ENCODE measurements at regions not wholly inside any gene's neighbourhood (a gene's known extent, or its start where the extent isn't known, plus 50 kb on each side); places are given as distances from the start of the nearest gene placed in this dataset.

DNA sequence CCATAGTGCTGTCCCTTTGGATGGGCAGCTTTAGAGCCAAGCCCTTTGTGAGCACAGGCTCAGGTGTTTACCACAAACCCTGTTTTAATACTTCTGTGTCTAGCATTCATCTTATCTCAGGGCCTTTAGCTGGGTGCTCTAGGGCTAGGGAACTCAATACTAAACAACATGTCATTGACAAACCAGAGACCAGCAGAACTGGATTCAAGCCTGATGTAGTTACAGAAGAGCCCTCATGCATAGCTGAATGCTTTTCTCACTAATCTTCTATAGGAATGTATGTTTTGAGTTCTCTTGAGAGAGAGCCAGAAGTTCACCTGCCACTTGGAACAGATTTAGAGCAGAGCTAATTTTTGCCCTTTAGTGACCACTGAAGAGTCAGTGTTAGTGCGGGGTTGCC is 142.6 kb downstream of the DCK start (continued):
- no peak for TF ChIP-seq IRF2 (CRISPR knock-in tag; IDR thresholded peaks at IDR 0.05; ENCODE audit: borderline replicate concordance, low read depth)
- TF ChIP-seq, protein P1, sequence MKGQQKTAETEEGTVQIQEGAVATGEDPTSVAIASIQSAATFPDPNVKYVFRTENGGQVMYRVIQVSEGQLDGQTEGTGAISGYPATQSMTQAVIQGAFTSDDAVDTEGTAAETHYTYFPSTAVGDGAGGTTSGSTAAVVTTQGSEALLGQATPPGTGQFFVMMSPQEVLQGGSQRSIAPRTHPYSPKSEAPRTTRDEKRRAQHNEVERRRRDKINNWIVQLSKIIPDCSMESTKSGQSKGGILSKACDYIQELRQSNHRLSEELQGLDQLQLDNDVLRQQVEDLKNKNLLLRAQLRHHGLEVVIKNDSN (CRISPR knock-in tag; IDR thresholded peaks at IDR 0.05), result no peak

DNA sequence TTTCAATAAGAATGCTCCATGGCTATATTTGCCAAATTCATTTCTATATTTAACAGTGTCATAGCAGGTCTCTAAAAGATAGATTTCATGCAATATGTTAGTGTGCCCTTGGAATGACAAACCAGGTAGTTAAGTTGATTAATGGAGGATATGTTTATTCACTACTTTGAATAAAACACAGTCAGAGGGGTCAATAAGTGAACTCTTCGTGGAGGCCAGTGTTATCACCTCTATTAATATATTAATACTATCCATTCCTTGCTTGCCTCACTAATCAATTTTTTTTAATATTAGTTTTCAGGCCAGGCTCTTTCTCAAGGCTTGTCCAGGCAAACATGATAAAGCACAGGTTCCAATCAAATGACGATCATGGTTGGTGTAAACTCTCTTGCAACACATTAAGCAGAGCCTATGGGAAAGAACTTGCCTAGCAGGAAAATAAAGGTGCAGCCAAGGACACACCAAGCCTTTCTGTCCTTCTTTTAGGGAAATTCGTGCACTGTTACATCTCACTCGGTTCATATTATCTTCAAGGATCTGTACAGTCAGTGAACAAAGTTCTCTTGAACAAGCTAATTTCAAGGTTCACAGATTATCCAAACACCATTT is 144.7 kb downstream of the DCK start:
- ATAC-seq (no peak), DNase-seq (ENCODE audit: low spot score) (no peak)
- H3K27me3 Mint-ChIP-seq (ENCODE audit: low read depth), result no peaks in the 10 kb centered on the region
- TF ChIP-seq, protein P2, sequence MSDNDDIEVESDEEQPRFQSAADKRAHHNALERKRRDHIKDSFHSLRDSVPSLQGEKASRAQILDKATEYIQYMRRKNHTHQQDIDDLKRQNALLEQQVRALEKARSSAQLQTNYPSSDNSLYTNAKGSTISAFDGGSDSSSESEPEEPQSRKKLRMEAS (CRISPR knock-in tag; IDR thresholded peaks at IDR 0.05), result no peak
- no peak for TF ChIP-seq TEAD4 (CRISPR knock-in tag; IDR thresholded peaks at IDR 0.05)
- no peak for TF ChIP-seq OVOL2 (CRISPR knock-in tag; IDR thresholded peaks at IDR 0.05; ENCODE audit: borderline replicate concordance)
- TF ChIP-seq RORB (CRISPR knock-in tag; IDR thresholded peaks at IDR 0.05), result no peak
- TF ChIP-seq, protein P3, sequence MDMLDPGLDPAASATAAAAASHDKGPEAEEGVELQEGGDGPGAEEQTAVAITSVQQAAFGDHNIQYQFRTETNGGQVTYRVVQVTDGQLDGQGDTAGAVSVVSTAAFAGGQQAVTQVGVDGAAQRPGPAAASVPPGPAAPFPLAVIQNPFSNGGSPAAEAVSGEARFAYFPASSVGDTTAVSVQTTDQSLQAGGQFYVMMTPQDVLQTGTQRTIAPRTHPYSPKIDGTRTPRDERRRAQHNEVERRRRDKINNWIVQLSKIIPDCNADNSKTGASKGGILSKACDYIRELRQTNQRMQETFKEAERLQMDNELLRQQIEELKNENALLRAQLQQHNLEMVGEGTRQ (CRISPR knock-in tag; IDR thresholded peaks at IDR 0.05), result no peak
- TF ChIP-seq ZNF671 (CRISPR knock-in tag; IDR thresholded peaks at IDR 0.05), result no peak
- TF ChIP-seq, protein P4, sequence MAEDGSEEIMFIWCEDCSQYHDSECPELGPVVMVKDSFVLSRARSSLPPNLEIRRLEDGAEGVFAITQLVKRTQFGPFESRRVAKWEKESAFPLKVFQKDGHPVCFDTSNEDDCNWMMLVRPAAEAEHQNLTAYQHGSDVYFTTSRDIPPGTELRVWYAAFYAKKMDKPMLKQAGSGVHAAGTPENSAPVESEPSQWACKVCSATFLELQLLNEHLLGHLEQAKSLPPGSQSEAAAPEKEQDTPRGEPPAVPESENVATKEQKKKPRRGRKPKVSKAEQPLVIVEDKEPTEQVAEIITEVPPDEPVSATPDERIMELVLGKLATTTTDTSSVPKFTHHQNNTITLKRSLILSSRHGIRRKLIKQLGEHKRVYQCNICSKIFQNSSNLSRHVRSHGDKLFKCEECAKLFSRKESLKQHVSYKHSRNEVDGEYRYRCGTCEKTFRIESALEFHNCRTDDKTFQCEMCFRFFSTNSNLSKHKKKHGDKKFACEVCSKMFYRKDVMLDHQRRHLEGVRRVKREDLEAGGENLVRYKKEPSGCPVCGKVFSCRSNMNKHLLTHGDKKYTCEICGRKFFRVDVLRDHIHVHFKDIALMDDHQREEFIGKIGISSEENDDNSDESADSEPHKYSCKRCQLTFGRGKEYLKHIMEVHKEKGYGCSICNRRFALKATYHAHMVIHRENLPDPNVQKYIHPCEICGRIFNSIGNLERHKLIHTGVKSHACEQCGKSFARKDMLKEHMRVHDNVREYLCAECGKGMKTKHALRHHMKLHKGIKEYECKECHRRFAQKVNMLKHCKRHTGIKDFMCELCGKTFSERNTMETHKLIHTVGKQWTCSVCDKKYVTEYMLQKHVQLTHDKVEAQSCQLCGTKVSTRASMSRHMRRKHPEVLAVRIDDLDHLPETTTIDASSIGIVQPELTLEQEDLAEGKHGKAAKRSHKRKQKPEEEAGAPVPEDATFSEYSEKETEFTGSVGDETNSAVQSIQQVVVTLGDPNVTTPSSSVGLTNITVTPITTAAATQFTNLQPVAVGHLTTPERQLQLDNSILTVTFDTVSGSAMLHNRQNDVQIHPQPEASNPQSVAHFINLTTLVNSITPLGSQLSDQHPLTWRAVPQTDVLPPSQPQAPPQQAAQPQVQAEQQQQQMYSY (CRISPR knock-in tag; IDR thresholded peaks at IDR 0.05), result no peak
- no peak for TF ChIP-seq JUN (CRISPR knock-in tag; IDR thresholded peaks at IDR 0.05)
- no peak for TF ChIP-seq TCF7 (CRISPR knock-in tag; IDR thresholded peaks at IDR 0.05; ENCODE audit: low read depth)
- no peak for TF ChIP-seq SP1 (CRISPR knock-in tag; conservative IDR thresholded peaks at IDR 0.05)
- TF ChIP-seq, protein P5, sequence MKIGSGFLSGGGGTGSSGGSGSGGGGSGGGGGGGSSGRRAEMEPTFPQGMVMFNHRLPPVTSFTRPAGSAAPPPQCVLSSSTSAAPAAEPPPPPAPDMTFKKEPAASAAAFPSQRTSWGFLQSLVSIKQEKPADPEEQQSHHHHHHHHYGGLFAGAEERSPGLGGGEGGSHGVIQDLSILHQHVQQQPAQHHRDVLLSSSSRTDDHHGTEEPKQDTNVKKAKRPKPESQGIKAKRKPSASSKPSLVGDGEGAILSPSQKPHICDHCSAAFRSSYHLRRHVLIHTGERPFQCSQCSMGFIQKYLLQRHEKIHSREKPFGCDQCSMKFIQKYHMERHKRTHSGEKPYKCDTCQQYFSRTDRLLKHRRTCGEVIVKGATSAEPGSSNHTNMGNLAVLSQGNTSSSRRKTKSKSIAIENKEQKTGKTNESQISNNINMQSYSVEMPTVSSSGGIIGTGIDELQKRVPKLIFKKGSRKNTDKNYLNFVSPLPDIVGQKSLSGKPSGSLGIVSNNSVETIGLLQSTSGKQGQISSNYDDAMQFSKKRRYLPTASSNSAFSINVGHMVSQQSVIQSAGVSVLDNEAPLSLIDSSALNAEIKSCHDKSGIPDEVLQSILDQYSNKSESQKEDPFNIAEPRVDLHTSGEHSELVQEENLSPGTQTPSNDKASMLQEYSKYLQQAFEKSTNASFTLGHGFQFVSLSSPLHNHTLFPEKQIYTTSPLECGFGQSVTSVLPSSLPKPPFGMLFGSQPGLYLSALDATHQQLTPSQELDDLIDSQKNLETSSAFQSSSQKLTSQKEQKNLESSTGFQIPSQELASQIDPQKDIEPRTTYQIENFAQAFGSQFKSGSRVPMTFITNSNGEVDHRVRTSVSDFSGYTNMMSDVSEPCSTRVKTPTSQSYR (CRISPR knock-in tag; IDR thresholded peaks at IDR 0.05), result no peak
- TF ChIP-seq TEAD1 (CRISPR knock-in tag; IDR thresholded peaks at IDR 0.05), result no peak
- TF ChIP-seq NFE2L1 (CRISPR knock-in tag; IDR thresholded peaks at IDR 0.05), result no peak
- ChIA-PET CTCF (no interaction called here), POLR2A (no interaction called here)
- no peak overlapping the region for H3K4me3 Mint-ChIP-seq
- H3K27ac Mint-ChIP-seq, result no peak overlapping the region
- H3K4me1 Mint-ChIP-seq, result no peaks in the 10 kb centered on the region
- H3K9me3 Mint-ChIP-seq, result peaks cover 10% of the 10 kb centered on the region
- H3K36me3 Mint-ChIP-seq, result no peaks in the 10 kb centered on the region

DNA sequence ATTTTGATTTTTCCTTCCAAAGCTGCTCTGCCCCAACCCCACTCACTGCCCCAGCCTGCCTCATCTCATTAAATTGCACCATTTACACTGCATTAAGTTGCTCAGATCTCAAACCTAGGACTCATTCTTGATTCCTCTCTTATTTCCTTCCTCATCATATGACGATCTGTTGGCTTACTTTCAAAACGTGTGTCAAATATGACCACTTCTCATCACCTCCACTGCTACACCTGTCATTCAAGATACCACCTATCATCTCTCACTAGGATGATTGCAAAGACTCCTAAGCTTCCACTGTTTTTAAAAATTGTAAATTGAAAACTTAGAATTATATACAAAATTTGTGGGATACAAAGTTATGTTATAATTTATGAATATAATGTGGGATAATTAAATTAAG is 147.1 kb downstream of the DCK start:
- CTCF ChIA-PET, result no interaction called here
- no peaks in the 10 kb centered on the region for H3K36me3 Mint-ChIP-seq
- H3K27me3 Mint-ChIP-seq (ENCODE audit: low read depth), result no peaks in the 10 kb centered on the region
- TF ChIP-seq, protein P6, sequence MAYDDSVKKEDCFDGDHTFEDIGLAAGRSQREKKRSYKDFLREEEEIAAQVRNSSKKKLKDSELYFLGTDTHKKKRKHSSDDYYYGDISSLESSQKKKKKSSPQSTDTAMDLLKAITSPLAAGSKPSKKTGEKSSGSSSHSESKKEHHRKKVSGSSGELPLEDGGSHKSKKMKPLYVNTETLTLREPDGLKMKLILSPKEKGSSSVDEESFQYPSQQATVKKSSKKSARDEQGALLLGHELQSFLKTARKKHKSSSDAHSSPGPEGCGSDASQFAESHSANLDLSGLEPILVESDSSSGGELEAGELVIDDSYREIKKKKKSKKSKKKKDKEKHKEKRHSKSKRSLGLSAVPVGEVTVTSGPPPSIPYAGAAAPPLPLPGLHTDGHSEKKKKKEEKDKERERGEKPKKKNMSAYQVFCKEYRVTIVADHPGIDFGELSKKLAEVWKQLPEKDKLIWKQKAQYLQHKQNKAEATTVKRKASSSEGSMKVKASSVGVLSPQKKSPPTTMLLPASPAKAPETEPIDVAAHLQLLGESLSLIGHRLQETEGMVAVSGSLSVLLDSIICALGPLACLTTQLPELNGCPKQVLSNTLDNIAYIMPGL (CRISPR knock-in tag; IDR thresholded peaks at IDR 0.05), result no peak
- H3K4me3 Mint-ChIP-seq, result no peak overlapping the region
- POLR2A ChIA-PET, result no interaction called here
- H3K4me1 Mint-ChIP-seq, result no peaks in the 10 kb centered on the region
- ATAC-seq (no peak), DNase-seq (ENCODE audit: low spot score) (no peak)
- H3K9me3 Mint-ChIP-seq, result peaks cover 10% of the 10 kb centered on the region
- H3K27ac Mint-ChIP-seq, result no peak overlapping the region
